GM21737 (cell line): ENCODE measurements at regions not wholly inside any gene's neighbourhood (a gene's known extent, or its start where the extent isn't known, plus 50 kb on each side); places are given as distances from the start of the nearest gene placed in this dataset.
"Not testable (repeated sequence)": the region's sequence is repeated elsewhere in the genome, so short reads cannot be mapped to it uniquely, and the experiment has no call there.

Source experiments
- ATAC-seq: cut with Tn5 transposase; IDR thresholded peaks from one replicate; pipeline ENCODE4 v1.9.1; 2021; ENCODE audit warnings: mild to moderate bottlenecking, moderate library complexity; ENCODE audit not compliant: unreplicated experiment

DNA sequence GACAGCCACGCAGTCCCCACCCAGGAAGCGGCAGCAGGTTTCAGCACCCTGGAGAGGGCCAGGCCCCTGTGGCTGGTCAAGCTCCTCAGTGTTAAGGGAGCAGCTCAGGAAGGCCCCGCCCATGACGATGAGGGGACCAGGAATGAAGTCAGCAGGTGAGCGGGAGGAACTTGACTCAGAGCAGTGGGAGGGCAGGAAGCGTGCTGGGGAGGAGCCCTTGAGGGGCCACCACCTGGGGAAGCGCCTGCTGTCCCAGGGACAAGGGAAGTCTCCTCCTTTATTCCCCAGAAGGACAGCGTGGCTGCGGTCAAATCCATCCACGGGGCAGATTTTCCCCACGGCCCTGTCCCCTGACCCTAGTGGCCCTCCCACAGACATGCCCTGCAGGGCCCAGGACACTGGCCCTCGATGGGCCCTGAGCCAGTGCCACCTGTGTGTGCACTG, 357.6 kb downstream of the ADGRD1 start:
- not testable (repeated sequence) for ATAC-seq

DNA sequence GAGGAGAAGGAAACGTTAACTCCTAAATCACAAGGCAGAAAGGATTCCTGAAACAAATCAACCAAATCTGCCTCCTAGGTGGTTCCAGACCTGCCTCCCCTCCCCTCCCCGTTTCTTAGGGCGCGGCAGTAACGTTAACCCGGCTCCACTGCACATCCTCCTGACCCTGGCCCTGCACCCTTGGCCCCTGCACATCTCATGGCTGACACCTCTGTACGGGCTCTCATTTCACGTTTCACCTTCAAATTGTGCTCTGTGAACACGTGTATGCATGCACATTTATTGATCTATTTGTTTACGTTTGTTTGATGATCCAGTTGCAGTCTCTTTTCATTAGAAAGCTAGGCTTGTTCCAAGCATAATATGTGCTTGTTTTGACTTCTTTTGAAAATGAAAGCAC, 358.1 kb downstream of the ADGRD1 start:
- no peak for ATAC-seq

DNA sequence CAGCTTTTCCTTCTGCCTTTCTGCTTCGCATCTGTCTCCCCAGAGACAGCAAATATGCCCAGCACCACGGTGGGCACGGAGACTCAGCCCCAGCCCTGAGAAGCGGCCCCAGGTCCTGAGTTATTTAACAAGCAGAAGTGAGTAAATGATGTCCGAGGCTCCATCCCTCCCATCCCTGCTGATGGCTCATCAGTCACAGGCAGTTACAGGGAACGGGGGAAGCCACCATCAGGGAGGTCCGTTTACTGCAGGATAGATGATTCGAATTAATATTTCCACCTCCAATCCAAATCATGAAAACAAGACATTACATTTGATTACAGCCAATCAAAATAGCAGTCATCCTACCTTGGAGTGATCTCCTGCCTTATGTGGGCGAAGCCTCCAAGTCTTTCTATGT, 358.7 kb downstream of the ADGRD1 start:
- not testable (repeated sequence) for ATAC-seq

DNA sequence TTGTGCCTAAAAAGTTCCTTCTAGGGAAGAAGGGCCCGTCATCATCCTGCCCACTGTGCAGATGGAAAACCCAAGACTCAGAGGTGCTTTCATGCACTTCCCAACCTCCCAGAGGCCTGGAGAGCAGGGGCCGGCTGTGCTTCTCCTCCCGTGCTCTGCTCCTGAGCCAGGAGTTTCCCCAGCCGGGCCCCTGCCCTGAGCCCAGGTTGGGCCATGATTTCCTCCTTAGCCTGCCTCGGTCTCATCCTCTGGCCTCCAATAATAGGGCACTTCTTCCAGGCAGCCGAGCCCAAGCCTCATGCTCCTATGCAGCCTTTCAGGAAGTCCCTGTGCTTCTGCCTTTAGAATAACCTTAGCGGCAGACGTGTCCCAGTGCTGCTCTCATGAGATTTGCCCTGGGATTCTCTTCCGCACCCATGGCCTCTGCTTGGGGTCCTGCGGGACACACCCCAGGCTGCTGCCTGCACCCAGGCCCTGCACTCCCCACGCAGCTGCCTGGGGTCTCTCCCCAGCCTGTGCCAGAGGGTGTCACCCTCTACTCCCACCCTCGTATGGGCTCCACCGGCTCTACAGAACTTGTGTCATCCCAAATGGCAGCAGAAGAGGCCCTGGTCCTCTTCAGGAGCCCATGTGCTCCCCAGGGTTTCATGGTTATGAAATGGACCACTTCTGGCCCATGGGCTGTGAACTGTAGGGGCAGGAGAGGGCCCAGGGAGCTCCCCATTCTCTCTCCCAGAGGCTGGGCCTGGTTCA, 359.3 kb downstream of the ADGRD1 start:
- no peak for ATAC-seq

DNA sequence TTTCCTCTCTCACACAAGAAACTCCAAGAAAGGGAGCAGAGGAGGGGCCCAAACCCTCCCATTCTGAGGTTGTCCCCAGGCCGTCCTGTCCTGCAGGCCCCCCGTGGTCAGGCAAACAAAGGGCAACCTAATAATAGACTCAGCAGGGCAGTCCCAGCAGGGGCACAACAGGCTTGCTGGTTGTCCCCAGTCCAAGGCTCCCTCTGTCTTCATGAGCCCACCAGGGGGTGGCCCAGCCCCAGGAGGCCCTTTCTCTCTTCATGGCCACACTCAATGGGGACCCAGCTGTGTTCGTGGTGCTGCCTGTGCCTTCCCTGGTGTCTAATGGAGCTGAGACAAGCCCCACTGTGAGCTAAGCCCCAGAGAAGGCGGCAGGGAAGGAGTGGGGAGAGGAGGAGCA, 359.9 kb downstream of the ADGRD1 start:
- ATAC-seq: no peak

DNA sequence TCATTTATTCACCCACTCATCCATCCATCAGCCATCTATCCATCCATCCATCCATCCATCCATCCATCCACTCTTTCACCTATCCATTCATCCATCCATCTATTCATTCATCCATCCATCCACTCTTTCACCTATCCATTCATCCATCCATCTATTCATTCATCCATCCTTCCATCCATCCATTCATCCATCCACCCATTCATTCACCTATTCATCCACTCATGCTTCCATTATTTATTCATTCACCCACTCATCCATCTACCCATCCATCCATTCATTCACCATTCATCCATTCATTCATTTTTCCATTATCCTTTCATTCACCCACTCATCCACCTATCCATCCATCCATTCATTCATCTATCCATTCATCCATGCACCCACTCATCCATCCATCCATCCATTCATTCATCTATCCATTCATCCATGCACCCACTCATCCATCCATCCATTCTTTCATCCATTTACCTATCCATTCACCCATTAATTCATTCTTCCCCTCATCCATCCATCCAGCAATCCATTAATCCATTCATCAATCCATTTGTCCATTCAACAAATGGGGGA, 360.9 kb downstream of the ADGRD1 start:
- no peak for ATAC-seq

DNA sequence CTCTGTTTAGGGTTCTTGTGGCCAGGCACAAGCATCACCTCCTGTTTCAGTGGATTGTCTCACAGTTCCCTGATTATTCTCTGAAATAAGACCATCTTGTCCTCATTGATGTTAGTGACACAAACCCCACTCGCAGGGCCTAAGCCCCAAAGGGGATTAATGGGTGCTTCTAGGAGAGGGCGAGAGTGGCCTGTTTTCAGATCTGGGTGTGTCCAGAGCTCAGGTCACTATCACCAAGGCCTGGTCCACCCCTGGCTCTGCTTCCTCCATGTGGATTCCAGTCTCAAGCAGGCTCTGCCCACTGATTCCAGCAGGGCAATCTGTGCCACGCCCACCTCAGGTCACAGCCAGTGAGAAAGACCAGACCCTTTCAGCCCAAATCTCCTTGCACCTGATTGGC, 361.9 kb downstream of the ADGRD1 start:
- ATAC-seq: no peak

DNA sequence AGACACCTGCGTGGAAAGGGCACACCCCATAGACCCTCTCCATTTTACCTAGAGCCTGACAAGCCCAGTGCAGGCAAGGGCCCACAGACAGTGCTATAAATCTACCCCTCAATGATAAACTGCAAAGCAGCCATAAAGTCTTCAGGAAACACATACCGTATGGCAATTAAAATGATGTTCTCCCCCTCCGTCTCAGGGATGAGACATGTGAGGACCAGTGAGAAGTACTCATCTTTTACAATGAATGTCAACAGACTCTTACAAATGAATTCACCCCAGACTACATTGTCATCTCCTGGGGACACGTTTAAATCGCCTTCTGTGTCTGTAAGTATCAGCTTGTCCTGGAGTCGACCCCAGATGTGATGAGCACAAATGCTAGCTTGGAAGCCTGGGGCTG, 362.7 kb downstream of the ADGRD1 start:
- ATAC-seq: no peak

DNA sequence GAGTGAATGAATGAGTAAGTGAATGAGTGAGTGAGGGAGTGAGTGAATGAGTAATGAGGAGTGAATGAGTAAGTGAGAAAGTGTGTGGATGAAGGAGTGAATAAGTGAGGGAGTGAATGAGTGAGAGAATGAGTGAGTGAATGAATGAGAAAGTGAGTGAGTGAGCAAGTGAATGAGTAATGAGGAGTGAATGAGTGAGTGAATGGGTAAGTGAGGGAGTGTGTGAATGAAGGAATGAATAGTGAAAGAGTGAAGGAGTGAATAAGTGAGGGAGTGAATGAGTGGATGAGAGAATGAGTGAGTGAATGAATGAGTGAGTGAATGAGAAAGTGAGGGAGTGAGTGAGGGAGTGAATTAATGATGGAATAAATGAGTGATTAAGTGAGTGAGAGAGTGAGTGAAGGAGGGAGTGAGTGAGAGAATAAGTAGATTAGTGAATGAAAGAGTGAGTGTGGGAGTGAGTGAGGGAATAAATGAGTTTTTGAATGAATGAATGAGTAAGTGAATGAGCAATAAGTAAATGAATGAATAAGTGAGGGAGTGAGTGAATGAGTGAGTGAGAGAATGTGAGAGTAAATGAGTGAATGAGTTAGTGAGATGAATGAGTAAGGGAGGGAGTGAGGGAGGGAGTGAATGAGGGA, 364.5 kb downstream of the ADGRD1 start:
- no peak for ATAC-seq

DNA sequence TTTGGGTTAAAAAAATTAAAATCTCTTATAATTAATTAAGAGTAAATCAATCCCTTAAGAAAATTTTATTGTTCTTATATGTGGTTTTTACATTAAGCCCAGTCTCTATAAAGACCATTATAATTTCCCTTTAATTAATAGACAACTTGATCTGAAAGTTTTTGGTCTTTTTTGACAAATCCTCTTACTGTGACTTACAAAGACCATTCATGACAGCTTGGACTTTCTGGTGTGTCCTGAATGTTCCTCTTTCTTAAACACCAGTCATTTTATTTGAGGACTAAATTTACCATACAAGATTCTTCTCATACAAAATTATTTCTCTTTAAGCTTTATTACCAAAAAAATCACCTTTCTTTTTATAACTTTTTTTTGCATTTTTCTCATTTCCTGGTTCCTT, 368.3 kb downstream of the ADGRD1 start:
- no peak for ATAC-seq

DNA sequence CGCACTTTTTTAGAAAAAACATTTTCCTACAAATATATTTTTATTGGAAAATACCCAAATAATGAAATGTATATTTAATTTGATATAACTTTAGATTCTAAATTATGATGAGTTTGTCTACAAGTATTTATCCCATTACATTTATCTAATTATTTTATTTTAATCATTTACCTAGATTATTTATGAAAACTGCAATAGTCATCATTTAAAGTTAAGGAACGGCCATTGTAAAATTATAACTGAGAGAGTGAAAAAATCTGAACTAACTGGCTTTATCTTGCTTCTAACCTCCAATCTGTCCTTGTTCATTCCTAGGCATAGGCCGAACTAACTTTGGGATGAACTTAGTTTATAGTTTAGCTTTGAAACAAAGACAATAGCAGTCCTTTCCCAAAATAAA, 368.8 kb downstream of the ADGRD1 start:
- not testable (repeated sequence) for ATAC-seq

DNA sequence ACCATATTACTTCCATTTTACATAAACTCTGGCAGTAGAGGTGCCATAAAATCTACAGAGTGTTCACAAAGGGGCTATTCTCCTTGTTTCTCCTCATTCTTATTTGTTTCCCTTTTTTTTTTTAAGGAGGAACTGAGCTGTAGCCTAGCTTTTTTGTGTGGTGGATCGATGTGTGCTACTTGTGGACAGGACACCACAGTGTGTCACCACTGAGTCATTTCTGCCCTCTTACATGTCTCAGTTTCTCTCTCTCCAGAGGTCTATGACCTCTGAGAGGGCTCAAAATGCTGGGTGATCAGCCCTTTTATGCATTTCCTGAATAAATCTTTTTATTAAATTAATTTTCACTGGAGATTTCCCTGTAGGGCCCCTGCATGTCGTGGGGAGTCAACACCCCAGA, 370.2 kb downstream of the ADGRD1 start:
- no peak for ATAC-seq

DNA sequence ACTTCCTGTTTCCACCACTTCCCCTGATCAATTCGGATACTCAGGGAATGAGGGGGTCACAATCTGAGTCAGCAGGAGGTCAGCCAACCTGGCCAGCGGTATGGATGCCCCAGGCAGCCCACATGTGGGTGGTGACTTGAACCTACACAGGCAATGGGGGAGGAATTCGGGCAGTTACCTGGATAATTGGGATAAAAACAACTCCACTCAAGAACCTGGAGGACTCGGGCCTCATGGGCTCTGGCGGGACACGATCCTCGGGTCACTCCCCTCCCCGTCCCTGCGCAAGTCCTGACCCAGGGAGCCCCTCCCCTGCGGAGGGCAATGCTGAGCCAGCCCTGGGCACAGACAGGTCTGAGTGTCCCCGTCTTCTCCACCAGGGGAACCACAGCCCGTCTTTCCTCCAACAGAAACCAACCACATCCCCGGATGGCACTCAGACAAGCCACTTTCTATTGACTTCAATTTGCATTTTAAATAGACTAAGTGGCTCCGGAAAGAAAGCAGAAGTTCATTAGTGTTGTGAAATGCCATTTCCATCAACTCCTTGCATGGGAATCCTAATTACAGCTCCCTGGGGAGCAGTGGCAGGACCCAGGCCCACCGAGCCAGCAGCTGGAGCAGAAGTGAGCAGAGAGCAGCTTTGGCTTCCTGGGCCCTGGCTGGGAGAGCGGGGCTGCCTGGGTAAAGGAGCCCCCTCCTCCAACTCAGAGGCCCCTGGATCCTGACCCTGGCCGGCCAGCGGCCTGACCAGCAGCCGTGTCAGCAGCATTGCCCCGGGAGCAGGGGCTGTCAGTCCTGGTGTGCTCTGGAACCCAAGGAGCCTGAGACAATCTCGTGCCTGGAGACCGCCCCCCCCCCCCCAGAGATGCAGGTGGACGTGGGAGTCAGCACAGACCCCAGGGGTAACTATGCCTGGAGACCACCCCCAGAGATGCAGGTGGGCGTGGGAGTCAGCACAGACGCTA, 374.1 kb downstream of the ADGRD1 start:
- no peak for ATAC-seq

DNA sequence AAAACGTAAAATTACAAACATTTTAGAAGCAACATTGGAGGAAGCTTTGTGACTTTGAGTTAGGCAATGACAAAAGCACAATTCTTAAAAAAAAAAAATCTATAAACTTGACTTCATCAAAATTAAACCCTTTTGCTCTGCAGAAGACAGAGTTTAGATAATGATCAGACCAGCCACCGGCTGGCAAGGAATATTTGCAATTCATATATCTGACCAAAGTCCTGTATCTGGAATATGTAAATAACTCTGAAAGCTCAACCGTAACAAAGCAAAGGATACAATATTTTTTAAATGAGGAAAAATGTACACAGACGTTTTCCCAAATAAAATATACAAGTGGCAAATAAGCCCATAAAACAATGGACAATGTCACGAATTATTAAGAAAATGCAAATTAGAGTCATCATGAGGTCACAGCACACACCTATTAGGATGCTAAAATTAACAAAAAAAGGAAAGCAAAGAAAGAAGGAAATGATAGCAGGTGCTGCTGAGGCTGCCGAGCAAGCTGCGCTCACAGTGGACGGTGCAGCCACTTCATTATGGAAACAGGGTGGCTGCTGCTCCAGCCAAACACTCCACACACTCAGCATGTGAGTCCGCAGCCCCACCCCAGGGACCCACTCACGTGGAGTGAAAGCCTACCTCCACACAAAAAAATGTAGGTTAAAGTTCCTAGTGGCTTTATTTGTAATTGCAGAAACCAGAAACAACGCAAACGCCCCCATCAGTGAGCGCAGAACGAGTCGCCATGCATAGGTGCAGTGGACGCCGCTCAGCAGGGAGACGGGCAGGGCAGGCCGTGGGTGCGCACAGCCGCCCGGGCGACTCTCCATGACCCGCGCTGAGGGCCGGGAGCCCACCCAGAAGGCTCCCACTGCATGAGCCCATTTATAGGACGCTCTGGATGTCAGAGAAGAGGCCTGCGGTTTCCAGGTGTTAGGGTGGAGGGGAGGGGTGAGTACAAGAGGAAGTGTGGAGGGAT, 375.4 kb downstream of the ADGRD1 start:
- not testable (repeated sequence) for ATAC-seq

DNA sequence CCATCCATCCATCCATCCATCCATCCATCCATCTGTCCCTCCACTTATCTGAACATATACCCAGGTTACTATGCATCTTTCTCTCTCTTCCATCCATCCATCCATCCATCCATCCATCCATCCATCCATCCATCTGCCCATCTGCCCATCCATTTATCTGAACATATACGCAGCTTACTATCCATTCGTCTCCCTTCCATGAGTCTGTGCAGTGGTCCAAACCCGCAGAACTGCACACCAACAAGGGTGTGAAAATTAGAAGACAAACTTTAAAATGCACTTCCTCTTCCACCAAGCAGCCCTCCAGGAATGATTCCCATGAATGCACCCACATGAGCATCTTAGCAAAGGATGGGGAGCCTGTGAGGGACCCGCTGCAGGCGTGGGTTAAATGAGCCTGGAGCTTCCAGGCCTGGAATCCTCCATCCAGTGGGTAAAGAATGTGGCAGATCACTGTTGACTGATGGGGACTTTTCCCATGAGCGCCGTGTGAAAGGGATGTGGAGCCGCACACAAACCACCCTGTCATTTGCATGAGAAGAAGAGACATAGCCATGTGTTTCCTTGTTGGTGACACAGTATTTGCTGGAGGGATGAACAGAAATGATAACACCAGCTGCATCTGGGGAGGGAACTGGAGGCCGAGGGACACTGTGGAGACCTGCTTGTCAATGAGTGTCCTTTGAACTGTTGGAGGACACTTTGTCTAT, 376.6 kb downstream of the ADGRD1 start:
- no peak for ATAC-seq

DNA sequence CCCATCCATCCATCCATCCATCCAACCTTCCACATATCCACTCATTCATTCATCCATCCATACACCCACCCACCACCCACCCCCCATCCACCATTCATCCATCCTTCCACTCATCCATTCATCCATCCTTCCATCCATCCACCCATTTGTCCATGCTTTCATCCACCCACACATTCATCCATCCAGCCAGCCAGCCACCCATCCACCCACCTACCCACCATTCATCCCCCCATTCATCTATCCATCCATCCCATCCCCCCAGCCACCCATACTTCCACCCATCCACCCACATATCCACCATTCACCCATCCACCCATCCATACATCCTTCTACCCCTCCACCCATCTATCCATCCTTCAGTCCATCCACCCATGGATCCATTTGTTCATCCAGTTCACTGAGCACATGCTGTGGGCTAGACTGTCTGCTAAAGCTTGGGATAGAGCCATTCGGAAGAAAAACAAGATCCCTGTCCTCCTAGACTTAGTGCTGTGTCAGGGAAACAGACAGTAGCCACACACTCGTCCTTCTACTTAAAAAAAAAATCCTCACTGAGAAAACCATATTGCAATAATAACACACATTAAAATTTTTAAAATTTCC, 377.5 kb downstream of the ADGRD1 start:
- no peak for ATAC-seq

DNA sequence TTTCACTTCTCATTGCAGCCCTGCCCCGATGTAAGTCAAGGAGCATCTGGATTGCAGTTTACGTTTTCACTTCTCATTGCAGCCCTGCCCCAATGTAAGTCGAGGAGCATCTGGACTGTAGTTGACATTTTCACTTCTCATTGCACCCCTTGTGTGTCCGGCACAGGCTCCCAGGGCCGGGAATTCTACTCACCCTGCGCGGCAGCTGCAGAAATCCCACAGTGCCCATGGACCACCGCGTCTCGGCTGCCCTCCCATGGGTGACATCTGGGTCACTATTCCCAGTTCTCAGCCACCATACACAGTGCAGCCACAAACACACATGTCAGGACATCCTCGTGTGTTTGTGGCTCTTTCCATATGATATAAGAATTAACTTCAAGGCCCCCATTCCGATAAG, 378.5 kb downstream of the ADGRD1 start:
- ATAC-seq: no peak

DNA sequence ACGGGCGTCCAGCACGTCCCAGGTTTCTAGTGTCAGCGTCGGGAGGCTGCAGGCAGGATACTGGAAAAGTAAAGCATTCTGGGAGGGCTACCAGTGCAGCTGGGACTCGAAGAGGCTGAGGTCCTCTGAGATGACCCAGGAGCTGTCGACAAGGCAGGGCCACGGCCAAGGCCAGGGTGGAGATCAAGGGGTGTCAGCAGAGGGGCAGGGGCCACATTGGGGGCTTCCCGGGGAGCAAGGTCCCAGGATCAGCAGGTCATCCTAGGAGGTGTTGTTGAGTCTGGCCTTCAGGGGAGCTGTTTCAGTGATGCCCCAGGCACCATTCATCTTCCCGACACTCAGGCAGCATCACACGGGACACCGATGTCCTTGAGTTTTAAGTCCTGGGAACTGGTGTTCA, 377.8 kb upstream of the SFSWAP start:
- no peak for ATAC-seq
